Testis (tissue), 2 donors: ENCODE measurements at regions not wholly inside any gene's neighbourhood (a gene's known extent, or its start where the extent isn't known, plus 50 kb on each side); places are given as distances from the start of the nearest gene placed in this dataset.
"Not testable (repeated sequence)": the region's sequence is repeated elsewhere in the genome, so short reads cannot be mapped to it uniquely, and the experiment has no call there.

Source experiments
- DNase-seq: peaks from one replicate; pipeline ENCODE4 v3.0.0-alpha.2; 2019
- H3K27ac ChIP-seq, 2 donors: fragments of 200-600 bp; sonication (generic); one replicate each; pipeline ENCODE4 v1.5.1; 2019
- H3K27me3 ChIP-seq: fragments of 200-600 bp; sonication (generic); one replicate; pipeline ENCODE4 v1.5.1; 2019
- H3K36me3 ChIP-seq: fragments of 200-600 bp; sonication (generic); one replicate; pipeline ENCODE4 v1.5.1; 2017; ENCODE audit warnings: low read depth; ENCODE audit errors: missing control alignments
- H3K4me1 ChIP-seq: fragments of 200-600 bp; sonication (generic); one replicate; pipeline ENCODE4 v1.5.1; 2019
- H3K4me3 ChIP-seq, 2 donors: fragments of 200-600 bp; sonication (generic); one replicate each; pipeline ENCODE4 v1.5.1; 2017 to 2019
- H3K9me3 ChIP-seq: fragments of 200-600 bp; sonication (generic); one replicate; pipeline ENCODE4 v1.5.1; 2017
- CTCF ChIP-seq, 3 experiments: fragments of 450-650 bp in 2 of 3; fragments of 200-600 bp in 1 of 3; sonication (generic) in 1 of 3; IDR thresholded peaks; one replicate each; pipeline ENCODE4 v1.5.1; 2016 to 2019; ENCODE audit warnings: antibody characterized with exemption in 3 of 3, mild to moderate bottlenecking in 2 of 3, moderate library complexity in 1 of 3
- POLR2A ChIP-seq: fragments of 450-650 bp; IDR thresholded peaks from one replicate; pipeline ENCODE4 v1.6.1; 2017; ENCODE audit warnings: antibody characterized with exemption, mild to moderate bottlenecking, moderate library complexity
- WGBS, 2 donors: methylation state at CpG; one replicate each; pipeline ENCODE4 v1.1.5; 2018; 5-methylcytosine and 5-hydroxymethylcytosine counted together
- intact Hi-C: fragments of 100-400 bp; cut with DNase I; formaldehyde crosslinking; loops from one replicate; pipeline ENCODE4 v1.15.1; 2023; ENCODE audit warnings: low total_unique reads

GRCh38 chrX:13955975-13956374 lies 73.7 kb downstream of the GEMIN8 start:
- Histone ChIP-seq H3K4me1 (no peaks in the 10 kb centered on the region), H3K4me3 (no peak overlapping the region), H3K27me3 (no peaks in the 10 kb centered on the region), H3K36me3 (no peaks in the 10 kb centered on the region), H3K9me3 (no peaks in the 10 kb centered on the region), H3K27ac (no peak overlapping the region)
- intact Hi-C loops = no loop called here
- TF ChIP-seq POLR2A (no peak), CTCF (IDR thresholded peaks at IDR 0.05) (no peak)
- WGBS, 2 donors = 89 to 95% methylated on average over 3 of the region's 3 CpGs
- DNase-seq = no peak

GRCh38 chrX:13955095-13955647 lies 74.5 kb downstream of the GEMIN8 start:
- H3K27me3 ChIP-seq = no peaks in the 10 kb centered on the region
- no peaks in the 10 kb centered on the region for H3K9me3 ChIP-seq
- H3K36me3 ChIP-seq = no peaks in the 10 kb centered on the region
- intact Hi-C loops = no loop called here
- no peak for TF ChIP-seq POLR2A
- TF ChIP-seq CTCF (IDR thresholded peaks at IDR 0.05) = no peak
- H3K4me3 ChIP-seq = no peak overlapping the region
- no peak for DNase-seq
- no peaks in the 10 kb centered on the region for H3K4me1 ChIP-seq
- H3K27ac ChIP-seq = no peak overlapping the region
- WGBS, 2 donors = 79 to 88% methylated on average over 4 to 6 of the region's 6 CpGs

GRCh38 chrX:13952581-13952980 lies 77.1 kb downstream of the GEMIN8 start:
- H3K4me3 ChIP-seq = no peak overlapping the region
- TF ChIP-seq CTCF (IDR thresholded peaks at IDR 0.05) (no peak), POLR2A (no peak)
- no peaks in the 10 kb centered on the region for H3K4me1 ChIP-seq
- intact Hi-C loops = no loop called here
- no peaks in the 10 kb centered on the region for H3K36me3 ChIP-seq
- WGBS, 2 donors = 80 to 91% methylated on average over 4 to 5 of the region's 5 CpGs
- H3K27me3 ChIP-seq = no peaks in the 10 kb centered on the region
- no peaks in the 10 kb centered on the region for H3K9me3 ChIP-seq
- H3K27ac ChIP-seq = no peak overlapping the region
- no peak for DNase-seq

- intact Hi-C loops, DNase-seq, H3K27ac ChIP-seq, H3K4me3 ChIP-seq, H3K4me1 ChIP-seq, H3K9me3 ChIP-seq, H3K27me3 ChIP-seq, H3K36me3 ChIP-seq: not testable (repeated sequence)
- 92% methylated on average over 6 of the region's 6 CpGs for WGBS, 2 donors
Observed at GRCh38 chrX:13946223-13946622, 83.5 kb downstream of the GEMIN8 start.

GRCh38 chrX:13945787-13946186 lies 83.9 kb downstream of the GEMIN8 start:
- H3K27me3 ChIP-seq, intact Hi-C loops, H3K4me3 ChIP-seq, H3K27ac ChIP-seq, H3K36me3 ChIP-seq, DNase-seq, H3K9me3 ChIP-seq, H3K4me1 ChIP-seq: not testable (repeated sequence)
- 100% methylated on average over 1 of the region's 3 CpGs; no CpG with 5 or more reads in 1 of the 2 donors for WGBS, 2 donors

- no peak for TF ChIP-seq CTCF (IDR thresholded peaks at IDR 0.05)
- no peak for TF ChIP-seq POLR2A
- H3K27ac ChIP-seq = no peak overlapping the region
- H3K36me3 ChIP-seq = no peaks in the 10 kb centered on the region
- DNase-seq = no peak
- no peaks in the 10 kb centered on the region for H3K9me3 ChIP-seq
- no peaks in the 10 kb centered on the region for H3K4me1 ChIP-seq
- no peak overlapping the region for H3K4me3 ChIP-seq
- 44 to 70% methylated on average over 2 of the region's 2 CpGs for WGBS, 2 donors
- no peaks in the 10 kb centered on the region for H3K27me3 ChIP-seq
- intact Hi-C loops = no loop called here
Observed at GRCh38 chrX:13940671-13941070, 89.0 kb downstream of the GEMIN8 start.
